GM23338 (cell line): ENCODE measurements at regions not wholly inside any gene's neighbourhood (a gene's known extent, or its start where the extent isn't known, plus 50 kb on each side); places are given as distances from the start of the nearest gene placed in this dataset.

ENCODE experiments used
- CREB1 ChIP-seq: fragments of 250-450 bp; sonication (Bioruptor Pico); IDR thresholded peaks from 2 replicates; pipeline ENCODE4 v1.5.0; 2020; ENCODE audit warnings: low read depth, mild to moderate bottlenecking, moderate library complexity
- EZH2 ChIP-seq: fragments of 200-600 bp; sonication (generic); IDR thresholded peaks from one replicate; pipeline ENCODE4 v1.8.0; 2017; ENCODE audit warnings: antibody characterized with exemption, mild to moderate bottlenecking, low read depth; ENCODE audit not compliant: unreplicated experiment
- EZH2phosphoT487 ChIP-seq: fragments of 200-600 bp; sonication (generic); IDR thresholded peaks from one replicate; pipeline ENCODE4 v1.8.1; 2018; ENCODE audit warnings: antibody characterized with exemption; ENCODE audit not compliant: unreplicated experiment
- POLR2AphosphoS5 ChIP-seq: IDR thresholded peaks from 2 replicates; pipeline ENCODE4 v1.6.1; 2016; ENCODE audit warnings: antibody characterized with exemption, low read depth
- REST ChIP-seq: IDR thresholded peaks from one replicate; pipeline ENCODE4 v1.6.1; 2018; ENCODE audit warnings: antibody characterized with exemption; ENCODE audit not compliant: unreplicated experiment
- STAT1 ChIP-seq: IDR thresholded peaks from one replicate; pipeline ENCODE4 v1.6.1; 2016; ENCODE audit warnings: antibody characterized with exemption; ENCODE audit not compliant: unreplicated experiment
- TF ChIP-seq, protein P1 (sequence below), 2 experiments: fragments of 200-600 bp in 1 of 2; sonication (generic) in 1 of 2; conservative IDR thresholded peaks; 2 replicates each; pipeline versions ENCODE4 v1.5.1 to v1.6.1; 2016 to 2017; ENCODE audit warnings: antibody characterized with exemption in 2 of 2, low read depth in 2 of 2, mild to moderate bottlenecking in 2 of 2, moderate library complexity in 1 of 2
- TF ChIP-seq, protein P2 (sequence below): IDR thresholded peaks from 2 replicates; pipeline ENCODE4 v1.6.1; 2016; ENCODE audit warnings: antibody characterized with exemption

DNA sequence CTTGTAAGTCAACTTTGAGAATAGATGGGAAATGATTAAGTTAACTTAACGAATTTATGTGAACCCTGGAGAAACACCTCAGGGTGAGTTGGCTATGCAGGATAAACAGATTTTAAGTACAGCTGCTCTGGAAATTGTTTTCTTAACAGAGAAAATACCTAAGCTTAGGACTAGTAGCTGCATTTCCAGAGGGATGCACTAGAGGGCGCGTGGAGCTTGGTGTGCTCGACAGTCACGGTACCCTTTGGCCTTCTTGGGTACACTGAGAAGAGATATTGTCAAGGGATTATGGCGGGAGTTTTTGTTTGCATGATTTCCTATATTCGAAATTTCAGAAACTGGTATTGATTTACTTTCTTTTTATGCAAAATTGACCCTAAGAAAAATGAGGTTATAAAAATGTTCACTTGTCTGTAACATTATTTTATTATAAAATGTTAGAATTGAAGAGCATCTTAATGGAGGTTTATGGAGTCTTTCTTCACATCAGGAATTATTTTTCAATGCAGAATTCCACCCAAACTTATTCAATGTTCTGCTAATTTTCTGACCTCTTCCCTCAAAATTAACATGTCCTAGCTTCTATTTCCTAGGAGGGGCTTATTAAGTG lies 58.4 kb upstream of the MYO3A start:
- no peak for TF ChIP-seq EZH2
- TF ChIP-seq STAT1, result no peak
- TF ChIP-seq, protein P1, sequence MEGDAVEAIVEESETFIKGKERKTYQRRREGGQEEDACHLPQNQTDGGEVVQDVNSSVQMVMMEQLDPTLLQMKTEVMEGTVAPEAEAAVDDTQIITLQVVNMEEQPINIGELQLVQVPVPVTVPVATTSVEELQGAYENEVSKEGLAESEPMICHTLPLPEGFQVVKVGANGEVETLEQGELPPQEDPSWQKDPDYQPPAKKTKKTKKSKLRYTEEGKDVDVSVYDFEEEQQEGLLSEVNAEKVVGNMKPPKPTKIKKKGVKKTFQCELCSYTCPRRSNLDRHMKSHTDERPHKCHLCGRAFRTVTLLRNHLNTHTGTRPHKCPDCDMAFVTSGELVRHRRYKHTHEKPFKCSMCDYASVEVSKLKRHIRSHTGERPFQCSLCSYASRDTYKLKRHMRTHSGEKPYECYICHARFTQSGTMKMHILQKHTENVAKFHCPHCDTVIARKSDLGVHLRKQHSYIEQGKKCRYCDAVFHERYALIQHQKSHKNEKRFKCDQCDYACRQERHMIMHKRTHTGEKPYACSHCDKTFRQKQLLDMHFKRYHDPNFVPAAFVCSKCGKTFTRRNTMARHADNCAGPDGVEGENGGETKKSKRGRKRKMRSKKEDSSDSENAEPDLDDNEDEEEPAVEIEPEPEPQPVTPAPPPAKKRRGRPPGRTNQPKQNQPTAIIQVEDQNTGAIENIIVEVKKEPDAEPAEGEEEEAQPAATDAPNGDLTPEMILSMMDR (conservative IDR thresholded peaks at IDR 0.05; ENCODE audit: low read depth in 2 of 2), result peak; percentile 95 to 96
- no peak for TF ChIP-seq POLR2AphosphoS5
- TF ChIP-seq EZH2phosphoT487, result no peak
- no peak for TF ChIP-seq REST
- no peak for TF ChIP-seq CREB1 (CRISPR knock-in tag)
- TF ChIP-seq, protein P2, sequence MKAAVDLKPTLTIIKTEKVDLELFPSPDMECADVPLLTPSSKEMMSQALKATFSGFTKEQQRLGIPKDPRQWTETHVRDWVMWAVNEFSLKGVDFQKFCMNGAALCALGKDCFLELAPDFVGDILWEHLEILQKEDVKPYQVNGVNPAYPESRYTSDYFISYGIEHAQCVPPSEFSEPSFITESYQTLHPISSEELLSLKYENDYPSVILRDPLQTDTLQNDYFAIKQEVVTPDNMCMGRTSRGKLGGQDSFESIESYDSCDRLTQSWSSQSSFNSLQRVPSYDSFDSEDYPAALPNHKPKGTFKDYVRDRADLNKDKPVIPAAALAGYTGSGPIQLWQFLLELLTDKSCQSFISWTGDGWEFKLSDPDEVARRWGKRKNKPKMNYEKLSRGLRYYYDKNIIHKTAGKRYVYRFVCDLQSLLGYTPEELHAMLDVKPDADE, result no peak
